NCI-H1694 (cell line): ENCODE measurements at regions not wholly inside any gene's neighbourhood (a gene's known extent, or its start where the extent isn't known, plus 50 kb on each side); places are given as distances from the start of the nearest gene placed in this dataset.
"Not testable (repeated sequence)": the region's sequence is repeated elsewhere in the genome, so short reads cannot be mapped to it uniquely, and the experiment has no call there.

ENCODE experiments used
- DNase-seq: peaks from one replicate; lab custom pipeline; 2025; lab: John Stamatoyannopoulos, UW

DNA sequence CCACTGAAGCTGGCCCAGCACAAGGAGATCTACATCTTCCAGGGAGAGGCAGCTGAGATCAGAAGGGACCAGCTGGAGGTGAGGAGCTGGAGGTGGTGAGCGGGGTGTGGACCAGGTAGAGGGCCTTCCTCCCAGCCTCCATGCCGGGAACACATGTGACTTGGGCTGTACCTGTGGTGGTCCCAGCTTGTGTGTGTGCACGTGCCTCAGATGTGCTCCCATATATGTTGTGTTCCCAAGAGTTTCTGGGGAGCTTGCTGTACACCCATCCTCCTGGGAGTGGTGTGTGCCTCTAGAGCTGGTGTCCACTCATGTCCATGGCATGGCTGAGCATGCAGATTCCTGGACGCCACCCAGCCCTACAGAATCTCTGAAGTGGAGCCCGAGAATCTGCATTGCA lies 183.7 kb upstream of the AKAP13 start:
- DNase-seq = not testable (repeated sequence)

DNA sequence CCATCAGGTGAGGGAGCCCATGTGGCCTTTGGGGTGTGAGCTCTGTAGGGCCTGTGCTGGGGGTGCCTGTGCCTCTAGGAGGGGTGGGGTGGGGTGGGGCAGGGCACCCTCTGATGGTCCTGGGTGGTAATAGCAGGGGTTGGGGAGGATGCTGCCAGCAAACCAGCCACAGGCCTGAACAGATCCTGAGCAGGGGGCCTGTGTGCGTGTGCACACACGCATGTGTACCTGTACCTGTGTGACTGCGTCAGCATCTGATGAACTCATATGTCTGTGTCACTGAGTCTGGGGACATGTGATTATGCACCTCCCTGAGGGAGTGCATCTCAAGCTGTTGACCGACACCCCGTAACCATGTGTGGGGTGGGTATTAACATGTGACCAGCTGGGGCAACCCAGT lies 182.8 kb upstream of the AKAP13 start:
- DNase-seq = not testable (repeated sequence)

DNA sequence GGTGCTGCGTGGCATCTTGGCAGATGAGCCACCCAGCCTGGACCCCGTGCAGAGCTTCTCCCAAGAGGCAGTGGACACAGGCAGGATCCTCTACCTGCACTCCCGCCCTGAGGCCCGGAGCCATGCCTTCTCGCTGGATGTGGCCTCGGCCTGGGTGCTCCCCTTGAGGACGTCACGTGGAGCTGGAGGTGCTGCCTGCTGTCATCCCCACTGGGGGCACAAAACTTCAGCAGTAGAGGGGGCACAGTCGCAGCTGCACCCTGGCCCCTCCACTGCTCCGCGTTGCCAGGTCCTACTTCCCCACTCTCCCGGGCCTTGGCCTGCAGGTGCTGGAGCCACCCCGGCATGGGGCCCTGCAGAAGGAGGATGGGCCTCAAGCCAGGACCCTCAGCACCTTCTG lies 182.0 kb upstream of the AKAP13 start:
- DNase-seq = not testable (repeated sequence)

DNA sequence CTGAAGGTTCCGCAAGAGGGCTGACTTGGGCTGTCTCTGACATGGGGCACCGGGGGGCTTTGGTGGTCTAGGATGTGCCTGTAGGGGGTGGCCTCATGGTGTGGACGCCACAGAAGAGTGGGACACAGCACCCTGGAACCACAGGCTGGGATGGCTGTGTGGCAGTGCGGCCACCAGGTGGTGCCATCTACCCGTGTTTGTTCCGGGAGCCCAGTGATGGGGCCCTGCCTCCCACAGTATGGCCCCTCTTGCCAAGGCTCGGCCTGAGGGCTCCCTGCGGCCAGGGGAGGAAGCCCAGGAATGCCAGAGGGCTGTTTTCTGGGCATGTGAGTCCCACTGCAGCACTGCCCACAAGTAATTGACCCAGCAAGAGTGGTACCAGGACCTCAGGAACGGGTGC lies 180.2 kb upstream of the AKAP13 start:
- DNase-seq = not testable (repeated sequence)

DNA sequence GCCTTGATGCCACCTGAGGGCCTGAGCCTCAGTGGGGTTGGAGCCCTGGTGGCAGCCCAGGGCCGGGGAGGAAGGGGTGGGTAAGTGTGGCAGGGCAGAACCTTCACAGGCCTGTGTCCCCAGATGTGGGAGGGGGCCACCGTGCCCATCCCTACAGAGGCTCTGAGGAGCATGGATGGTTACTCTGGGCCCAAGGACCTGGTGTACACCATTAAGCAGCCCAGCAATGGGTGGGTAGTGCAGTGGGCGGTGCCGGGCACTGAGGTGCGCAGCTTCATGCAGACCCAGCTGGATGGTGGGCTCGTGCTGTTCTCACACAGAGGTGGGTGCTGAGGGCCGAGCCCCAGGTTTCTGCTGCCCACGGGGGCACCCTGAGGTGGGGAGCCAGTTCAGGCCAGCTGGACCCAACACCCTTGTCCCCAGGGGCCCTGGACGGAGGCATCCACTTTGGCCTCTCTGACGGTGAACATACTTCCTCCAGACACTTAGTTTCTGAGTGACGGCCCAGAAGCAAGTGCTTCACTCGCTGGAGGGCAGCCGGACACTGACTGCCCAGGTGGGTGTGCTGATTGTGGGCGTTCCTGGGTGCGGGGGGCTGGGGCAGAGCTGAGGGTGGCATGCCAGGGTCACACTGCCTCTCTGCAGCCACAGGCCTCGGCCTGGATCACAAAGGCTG lies 179.1 kb upstream of the AKAP13 start:
- DNase-seq = not testable (repeated sequence)

DNA sequence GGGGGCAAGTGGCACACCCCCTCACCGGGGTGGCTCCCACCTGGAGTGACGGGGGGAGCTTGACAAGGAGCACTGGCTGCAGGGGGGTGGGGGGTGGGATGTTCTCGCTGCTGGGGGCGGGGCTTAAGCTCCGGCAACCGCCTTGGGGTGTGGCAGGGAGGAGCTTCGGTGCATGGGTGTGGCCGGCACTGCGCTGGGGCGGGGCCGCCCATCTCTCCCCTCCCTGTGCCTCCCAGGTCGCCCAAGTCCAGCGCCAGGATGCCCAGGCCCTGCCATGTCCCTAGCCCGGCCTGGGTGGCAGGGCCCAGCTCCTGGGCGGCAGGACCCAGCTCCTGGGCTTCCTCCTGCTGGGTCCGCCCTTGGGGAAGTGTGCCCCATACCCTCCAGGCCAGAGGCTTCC lies 175.9 kb upstream of the AKAP13 start:
- DNase-seq = not testable (repeated sequence)

DNA sequence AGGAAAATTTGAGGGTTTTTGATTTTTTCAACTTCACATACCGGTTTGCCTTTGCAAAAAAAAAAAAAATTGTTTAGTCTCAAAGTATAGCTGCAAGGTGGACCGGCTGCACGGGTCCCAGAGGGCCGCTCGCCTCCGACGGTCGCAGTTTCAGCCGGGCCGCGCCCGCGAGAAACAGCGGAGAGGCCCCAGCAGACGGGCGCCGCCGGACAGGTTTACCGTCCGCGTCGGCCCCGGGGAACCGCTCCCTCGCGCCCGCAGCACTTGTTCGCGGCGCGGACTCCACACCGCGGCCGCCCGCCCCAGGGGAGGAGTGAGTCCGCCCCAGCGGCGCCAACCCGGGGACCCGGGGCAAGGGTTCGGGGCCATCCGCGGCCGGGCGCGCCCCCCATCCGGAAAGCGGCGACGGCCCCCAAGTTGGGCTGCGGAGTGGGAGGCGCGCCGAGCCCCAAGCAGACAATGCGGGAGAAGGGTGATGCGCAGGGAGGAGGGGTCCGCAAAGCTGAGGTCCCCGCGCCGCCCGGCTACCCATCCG lies 146.5 kb upstream of the AKAP13 start:
- not testable (repeated sequence) for DNase-seq

DNA sequence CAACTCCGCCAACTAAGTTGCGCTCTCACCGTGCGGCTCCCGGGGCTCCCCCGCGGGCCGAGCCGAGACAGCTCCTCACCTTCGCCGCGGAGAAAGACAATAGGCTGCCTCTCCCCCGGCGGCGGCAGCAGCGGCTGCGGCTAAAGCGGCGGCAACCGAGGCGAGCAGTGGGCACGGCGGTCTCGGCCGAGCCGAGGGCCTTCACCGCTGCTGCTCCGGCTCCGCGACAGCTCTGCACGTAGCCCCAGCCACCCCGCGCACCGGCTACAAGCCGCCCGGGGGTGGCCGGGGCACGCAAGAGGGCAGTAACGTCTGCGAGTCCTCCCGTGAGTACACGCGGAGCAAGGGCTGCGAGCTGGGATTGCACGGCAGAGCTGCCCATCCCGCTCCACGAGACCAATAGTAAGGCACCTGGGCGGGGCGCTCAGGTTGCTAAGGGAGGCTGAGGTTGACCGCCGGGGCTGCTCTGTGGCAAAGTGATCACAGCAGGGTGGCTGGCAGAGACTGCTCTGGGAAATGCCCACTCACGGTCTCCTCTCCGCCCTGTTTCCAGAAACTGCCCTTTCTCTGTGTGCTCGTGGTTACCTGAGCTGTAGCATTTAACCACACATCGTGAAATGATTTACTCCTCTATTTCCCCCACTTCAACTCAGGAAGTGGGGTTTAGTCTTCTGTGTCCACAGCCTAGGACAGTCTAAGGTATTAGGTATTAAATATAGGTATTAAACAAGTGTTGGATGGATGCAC lies 145.8 kb upstream of the AKAP13 start:
- DNase-seq = not testable (repeated sequence)

DNA sequence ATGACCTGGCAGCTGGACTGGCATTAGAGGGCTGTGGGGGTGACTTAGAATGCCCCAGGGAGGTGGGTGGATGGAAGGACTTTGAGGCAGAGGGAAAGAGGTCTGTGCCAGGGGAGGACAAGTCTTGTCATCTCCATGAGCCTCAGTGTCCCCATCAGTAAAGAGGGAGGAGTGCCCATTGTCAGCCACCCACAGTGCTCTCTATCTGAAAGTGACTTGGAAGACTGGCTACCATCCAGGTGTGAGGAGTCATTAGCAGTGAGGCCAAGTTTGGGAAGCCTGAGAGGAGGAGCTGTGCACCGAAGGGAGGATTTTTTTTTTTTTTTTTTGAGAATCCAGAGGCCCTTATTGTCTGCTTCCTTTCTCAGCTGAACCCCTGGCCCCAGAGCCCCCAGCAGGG lies 136.3 kb upstream of the AKAP13 start:
- DNase-seq = not testable (repeated sequence)

DNA sequence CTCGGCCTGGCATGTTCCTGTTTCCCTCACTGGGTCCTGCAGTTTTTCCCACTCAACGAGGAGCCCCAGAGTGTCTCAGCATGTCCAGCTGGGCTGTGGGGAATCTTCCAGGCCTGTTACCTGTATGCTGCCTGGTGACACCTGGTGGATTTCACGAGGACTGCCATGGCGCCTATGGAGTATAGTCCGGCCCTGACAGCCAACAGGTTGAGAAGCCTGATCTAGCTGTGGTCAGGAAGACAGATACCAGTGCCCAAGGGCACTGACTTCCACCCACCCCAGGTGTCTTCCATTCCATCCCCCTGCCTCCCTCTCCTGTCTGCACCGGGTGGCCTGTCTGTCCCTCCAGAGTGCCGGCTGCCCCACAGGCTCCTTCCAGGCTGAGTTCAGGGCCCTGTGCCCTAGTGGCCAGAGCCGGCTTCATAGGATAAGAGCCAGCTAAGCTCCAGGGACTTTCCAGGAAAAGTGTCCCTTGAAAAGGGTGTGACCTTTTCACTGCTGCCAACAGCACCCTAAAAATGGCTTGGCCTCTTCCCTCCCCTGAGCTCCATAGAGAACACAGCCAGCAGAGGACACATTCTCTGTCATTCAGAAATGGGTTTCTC lies 129.4 kb upstream of the AKAP13 start:
- DNase-seq = not testable (repeated sequence)

DNA sequence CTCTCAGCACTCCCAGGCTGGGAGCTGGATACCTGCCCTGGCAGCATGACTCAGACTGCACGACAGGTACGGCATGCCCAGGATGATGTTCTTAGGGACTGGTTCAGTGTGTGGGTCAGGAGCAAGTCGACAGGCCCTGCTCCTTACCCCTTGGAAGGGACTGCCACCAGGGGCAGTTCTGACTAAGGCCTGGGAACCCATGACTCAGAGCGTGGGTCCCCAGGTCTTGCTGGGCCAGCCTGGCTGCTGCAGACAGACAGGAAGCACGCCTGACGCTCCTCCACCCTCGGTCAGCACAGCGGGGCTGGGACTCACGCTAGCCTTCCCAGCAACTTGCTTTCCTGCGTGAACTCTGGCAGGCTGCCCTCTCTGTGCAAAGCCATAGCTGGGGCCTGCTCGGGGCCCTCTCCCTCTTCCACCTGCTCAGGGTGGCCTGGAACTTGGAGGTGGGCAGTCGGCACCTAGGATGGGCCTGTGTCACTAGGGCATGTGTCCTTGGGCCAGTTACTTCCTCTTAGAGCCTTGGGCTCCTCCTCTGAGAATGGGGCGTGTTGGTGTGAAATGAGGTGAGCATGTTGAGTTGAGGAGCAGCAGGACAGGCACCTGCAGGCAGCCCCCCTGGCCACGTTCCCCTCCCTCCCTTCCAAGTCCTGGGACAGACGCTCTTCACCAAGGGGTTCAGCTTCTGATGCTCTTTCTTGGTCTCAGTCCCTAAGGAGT lies 127.0 kb upstream of the AKAP13 start:
- not testable (repeated sequence) for DNase-seq

DNA sequence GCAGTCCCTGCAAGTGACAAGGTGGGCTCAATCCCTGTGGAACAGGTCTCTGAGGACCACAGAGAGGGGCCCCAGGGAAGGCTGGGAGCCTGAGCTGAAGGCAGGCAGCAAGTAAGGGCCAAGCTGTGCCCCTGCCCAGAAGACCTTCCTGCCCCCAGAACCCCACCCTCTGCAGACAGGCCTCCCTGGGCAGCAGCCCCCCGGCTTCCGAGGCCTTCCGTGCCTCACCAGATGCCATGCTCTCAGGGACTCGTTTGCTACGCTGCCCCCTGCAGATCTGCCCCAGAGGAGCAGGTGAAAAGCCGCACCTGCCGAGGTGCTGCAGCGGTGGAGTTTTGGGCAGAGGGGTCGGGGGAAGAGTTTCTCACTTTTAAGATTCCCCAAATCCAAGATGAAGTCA lies 125.4 kb upstream of the AKAP13 start:
- DNase-seq = not testable (repeated sequence)

DNA sequence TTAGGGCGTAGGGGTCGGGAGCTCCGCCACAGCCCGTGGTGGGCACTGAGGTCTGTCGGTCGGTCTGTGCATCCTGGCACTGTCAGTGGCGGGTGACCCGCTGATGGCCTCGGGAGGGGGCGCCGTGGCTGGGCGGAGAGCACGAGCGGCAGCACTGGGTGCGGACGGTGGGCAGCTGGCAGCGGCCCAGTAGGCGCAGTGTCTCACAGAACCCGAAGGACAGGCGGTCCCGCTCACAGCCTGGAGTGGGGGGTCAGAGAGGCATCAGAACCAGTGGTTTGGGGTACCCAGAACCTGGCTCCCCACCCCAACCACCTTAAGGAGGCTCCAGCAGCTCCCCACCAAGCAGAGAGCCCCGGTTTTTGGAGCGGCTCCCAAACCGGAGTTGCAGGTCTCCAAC lies 124.9 kb upstream of the AKAP13 start:
- DNase-seq = not testable (repeated sequence)

DNA sequence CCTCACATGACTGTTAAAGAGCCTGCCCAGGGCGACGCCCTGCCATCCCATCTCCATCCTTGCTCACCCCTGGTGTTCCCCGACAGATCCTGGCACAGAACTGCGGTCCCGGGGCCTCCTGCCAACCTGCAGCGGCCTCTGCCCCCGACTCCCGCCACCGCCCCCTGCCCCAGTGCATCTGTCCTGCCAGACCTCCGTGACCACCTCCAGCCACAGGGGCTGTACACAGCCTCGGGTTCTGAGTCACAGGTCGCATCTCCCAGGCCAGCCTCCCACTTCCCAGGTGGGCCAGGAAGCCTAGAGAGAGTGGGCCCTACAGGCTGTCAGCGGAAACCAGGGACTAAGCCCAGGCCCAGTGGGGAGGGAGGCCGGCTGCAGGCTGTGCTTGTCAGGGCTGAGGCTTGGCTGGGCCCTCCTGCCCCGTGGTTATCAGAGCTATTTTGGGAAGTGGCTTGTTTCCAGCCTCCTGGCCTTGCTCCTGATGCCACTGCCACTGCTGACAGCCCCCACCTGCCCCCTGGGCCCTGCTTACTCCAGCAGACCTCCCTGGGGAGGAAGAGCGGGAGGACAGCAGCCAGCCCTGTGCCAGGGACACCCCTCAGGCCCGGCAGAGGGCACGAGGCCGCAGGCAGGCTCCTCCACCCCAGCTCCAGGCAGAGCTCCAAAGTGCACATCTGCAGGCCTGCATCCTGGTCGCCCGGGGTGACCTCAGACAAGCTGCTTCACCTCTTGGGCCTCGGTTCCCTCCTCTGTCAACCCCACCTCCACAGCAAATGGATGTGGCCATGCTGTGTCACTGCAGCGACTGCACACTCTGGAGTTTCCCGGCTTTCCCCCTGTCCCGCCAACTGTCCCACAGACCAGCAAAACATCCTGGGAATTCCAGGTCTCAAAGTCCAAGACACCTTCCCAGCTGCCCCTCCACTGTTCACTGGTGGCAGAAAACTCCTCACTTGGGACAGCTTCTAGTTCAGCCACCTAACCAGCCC lies 124.1 kb upstream of the AKAP13 start:
- not testable (repeated sequence) for DNase-seq

DNA sequence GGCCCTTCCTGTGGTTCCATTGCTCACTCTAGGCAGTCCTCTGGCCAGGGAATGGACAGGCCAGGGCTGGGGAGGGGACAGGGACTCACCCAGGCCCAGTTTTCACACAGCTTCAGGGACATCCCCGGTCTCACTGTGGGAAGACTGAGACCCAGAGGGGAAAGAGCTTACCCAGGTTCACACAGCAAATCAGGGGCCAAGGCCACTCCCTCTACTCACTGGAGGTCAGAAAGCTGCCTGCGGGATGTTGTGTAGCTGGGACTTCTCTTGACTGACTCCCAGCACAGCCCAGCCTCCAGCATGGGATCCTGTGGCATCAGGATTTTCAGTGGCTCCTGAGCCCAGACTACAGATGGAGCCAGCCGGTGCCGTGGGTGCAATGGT lies 122.3 kb upstream of the AKAP13 start:
- DNase-seq = not testable (repeated sequence)

DNA sequence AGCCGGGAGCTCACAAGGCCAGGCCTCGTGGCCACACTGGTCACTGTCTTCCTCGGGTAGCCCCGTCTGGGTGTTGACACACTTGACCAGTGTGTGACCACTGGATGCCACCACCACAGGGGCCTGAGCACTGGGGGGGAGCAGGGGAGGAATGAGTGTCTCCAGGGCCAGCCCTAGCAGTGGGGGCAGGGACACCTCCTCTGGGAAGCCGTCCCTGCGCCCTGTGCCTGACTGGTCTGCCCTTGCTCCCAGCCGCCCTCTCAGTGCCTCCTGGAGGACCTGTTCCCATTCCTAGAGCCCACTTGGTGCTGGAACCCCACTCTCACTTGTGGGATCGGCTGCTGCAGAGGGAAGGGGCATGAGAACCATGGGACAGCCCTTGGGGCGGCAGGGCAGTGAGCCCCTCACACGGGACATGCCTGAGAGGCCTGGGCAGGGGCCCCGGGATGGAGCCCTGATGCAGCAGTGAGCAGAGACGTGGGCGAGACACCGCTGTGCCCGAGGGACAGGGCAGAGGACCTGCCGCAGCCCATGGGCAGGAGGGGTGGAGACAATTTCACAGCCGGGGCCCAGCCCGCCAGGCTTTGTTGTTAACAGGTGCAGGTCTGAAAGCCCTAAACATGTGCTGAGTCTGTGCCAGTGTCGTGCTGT lies 121.7 kb upstream of the AKAP13 start:
- not testable (repeated sequence) for DNase-seq

DNA sequence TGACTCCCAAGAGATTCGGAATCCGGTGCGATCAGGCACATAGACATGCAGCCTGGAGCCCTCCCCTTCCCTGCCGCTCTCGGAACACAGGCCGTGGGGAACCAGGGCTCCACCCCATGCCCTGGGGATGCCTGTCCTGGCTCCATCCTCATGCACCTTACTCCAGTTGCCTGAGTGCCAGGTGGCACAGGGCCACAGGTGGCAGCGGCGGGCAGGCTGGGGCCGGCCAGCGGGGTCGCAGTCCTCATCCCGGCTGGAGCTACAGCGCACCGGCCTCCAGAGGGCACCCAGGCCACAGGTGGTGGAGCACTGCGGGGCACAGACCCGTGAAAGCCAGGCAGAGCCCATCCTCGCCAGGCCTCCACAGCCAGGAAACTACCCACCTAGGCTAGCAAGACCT lies 119.9 kb upstream of the AKAP13 start:
- not testable (repeated sequence) for DNase-seq

DNA sequence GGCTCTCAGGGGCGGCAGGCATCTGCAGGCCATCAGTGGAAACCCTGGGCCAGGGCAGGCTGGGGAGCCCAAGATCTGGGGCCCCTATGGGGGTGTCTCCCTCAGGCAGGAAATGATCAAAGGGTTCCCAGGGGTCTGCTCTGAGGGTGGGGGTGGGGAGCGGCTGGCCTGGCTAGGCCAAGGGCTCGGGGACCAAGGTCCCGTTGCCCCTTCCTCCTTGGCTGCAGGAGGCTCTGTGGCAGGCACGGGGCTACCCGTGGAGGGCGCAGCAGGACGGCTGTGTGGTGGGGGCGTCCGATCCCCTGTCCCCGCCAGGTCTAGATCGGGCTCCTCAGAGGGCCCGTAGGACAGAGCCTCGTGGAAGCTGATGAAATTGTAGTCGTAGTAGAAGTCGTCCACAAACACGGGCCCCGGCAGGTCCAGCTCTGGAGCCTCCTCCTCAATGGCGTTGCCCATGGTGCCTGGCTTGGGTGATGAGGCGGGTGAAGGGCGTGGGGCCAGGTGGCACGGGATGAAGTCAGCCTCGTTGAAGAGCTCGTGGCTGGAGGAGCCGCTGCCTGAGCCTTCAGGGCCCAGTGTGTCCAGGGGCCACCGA lies 117.8 kb upstream of the AKAP13 start:
- DNase-seq = not testable (repeated sequence)

DNA sequence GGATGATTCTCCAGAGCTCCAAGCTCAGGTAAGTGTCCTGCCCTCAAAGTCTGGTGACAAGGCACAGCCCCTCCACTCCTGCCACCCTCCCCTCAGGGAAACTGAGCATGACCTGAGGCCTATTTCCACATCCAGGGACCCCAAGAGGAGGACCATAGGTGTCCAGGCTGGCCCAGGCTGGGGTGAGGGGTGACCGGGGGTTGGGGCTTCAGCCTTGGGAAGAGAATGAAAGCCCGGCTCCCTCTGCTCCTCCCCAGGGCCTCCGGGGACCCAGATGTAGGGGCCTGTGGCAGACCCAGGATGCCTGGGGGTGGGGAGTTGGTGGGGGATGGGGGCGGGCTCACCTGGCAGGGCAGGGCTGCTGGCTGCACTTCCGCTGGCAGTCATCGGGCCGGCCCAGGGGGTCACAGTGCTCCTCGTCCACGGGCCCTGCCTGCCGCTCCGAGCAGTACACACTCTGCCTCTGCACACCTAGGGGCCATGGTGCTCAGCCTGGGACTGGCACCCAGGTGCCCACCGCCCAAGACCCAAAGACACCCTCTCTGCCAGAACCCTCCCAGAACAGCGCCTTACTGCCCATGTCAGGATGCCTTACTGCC lies 116.5 kb upstream of the AKAP13 start:
- not testable (repeated sequence) for DNase-seq
